Smooth muscle cell (in vitro differentiated cells): ENCODE measurements at regions not wholly inside any gene's neighbourhood (a gene's known extent, or its start where the extent isn't known, plus 50 kb on each side); places are given as distances from the start of the nearest gene placed in this dataset.

Experiments used
- DNase-seq: peaks from one replicate; lab custom pipeline; 2025; ENCODE audit not compliant: unreplicated experiment; lab: John Stamatoyannopoulos, UW
- H2AFZ ChIP-seq: fragments of 200-600 bp; sonication (generic); 2 replicates; pipeline ENCODE4 v1.6.0; 2016; ENCODE audit warnings: antibody characterized with exemption, low read depth, mild to moderate bottlenecking
- H3F3A ChIP-seq: fragments of 200-600 bp; sonication (generic); 2 replicates; pipeline ENCODE4 v1.6.0; 2017; ENCODE audit warnings: antibody characterized with exemption, low read depth
- H3K27ac ChIP-seq: fragments of 200-600 bp; sonication (generic); 2 replicates; pipeline ENCODE4 v1.5.1; 2016; ENCODE audit warnings: low read depth, mild to moderate bottlenecking
- H3K27me3 ChIP-seq: fragments of 200-600 bp; sonication (generic); 2 replicates; pipeline ENCODE4 v1.6.1; 2016; ENCODE audit warnings: low read depth, mild to moderate bottlenecking
- H3K36me3 ChIP-seq: fragments of 200-600 bp; sonication (generic); 2 replicates; pipeline ENCODE4 v1.5.1; 2016; ENCODE audit warnings: low read depth
- H3K4me1 ChIP-seq: fragments of 200-600 bp; sonication (generic); 2 replicates; pipeline ENCODE4 v1.5.1; 2016; ENCODE audit warnings: low read depth
- H3K4me2 ChIP-seq: fragments of 200-600 bp; sonication (generic); 2 replicates; pipeline ENCODE4 v1.6.0; 2016; ENCODE audit warnings: mild to moderate bottlenecking
- H3K4me3 ChIP-seq: fragments of 200-600 bp; sonication (generic); 2 replicates; pipeline ENCODE4 v1.5.1; 2016; ENCODE audit warnings: mild to moderate bottlenecking
- H3K79me2 ChIP-seq: fragments of 200-600 bp; sonication (generic); 2 replicates; pipeline ENCODE4 v1.6.0; 2016; ENCODE audit warnings: low read depth, mild to moderate bottlenecking
- H3K9ac ChIP-seq: fragments of 200-600 bp; sonication (generic); 2 replicates; pipeline ENCODE4 v1.6.0; 2016; ENCODE audit warnings: low read depth
- H3K9me3 ChIP-seq: fragments of 200-600 bp; sonication (generic); replicated peaks from 2 replicates; pipeline ENCODE4 v1.5.1; 2016; ENCODE audit warnings: low read depth
- H4K20me1 ChIP-seq: fragments of 200-600 bp; sonication (generic); 2 replicates; pipeline ENCODE4 v1.6.0; 2016; ENCODE audit warnings: low read depth
- CTCF ChIP-seq: fragments of 200-600 bp; sonication (generic); IDR thresholded peaks from 2 replicates; pipeline ENCODE4 v1.5.1; 2017; ENCODE audit warnings: borderline replicate concordance, mild to moderate bottlenecking, antibody characterized with exemption; ENCODE audit not compliant: insufficient read depth, poor library complexity, severe bottlenecking
- WGBS: methylation state at CpG from one replicate; pipeline ENCODE4 v1.1.7; 2016; ENCODE audit warnings: low lambda C conversion rate; 5-methylcytosine and 5-hydroxymethylcytosine counted together

DNA sequence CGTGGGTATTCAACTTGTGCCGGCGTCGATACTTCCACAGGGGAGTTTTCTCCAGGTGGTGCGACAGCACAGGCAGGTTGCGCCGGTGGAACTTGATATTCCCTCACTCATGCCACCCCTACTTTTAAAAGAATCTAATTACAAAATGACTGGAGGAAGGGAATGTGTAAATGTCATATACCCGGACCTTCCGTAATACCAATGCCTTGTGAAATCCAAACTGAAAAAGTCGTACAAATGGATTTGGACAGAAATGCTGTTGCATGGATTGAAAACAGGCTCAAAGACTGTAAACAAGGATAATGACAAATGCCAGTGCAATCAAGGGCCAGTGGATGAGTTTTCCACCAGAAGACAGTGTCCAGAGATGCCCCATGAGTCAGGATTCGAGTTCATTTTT is 235.3 kb upstream of the USP25 start:
- 82% methylated on average over 11 of the region's 11 CpGs for WGBS
- no peak overlapping the region for H3K4me3 ChIP-seq

GRCh38 chr21:15495965-15496364 is 233.8 kb upstream of the USP25 start:
- no peaks in the 10 kb centered on the region for H3K79me2 ChIP-seq
- H3K9ac ChIP-seq = no peak overlapping the region
- no peaks in the 10 kb centered on the region for H3K4me1 ChIP-seq
- no peaks in the 10 kb centered on the region for H4K20me1 ChIP-seq
- H2AFZ ChIP-seq = no peak overlapping the region
- no peak overlapping the region for H3K27ac ChIP-seq
- no peaks in the 10 kb centered on the region for H3K9me3 ChIP-seq
- H3K4me3 ChIP-seq = no peak overlapping the region
- no peak for TF ChIP-seq CTCF
- no peaks in the 10 kb centered on the region for H3F3A ChIP-seq
- 54% methylated on average over 3 of the region's 3 CpGs for WGBS
- no peak overlapping the region for H3K4me2 ChIP-seq
- DNase-seq = no peak
- no peaks in the 10 kb centered on the region for H3K36me3 ChIP-seq
- no peaks in the 10 kb centered on the region for H3K27me3 ChIP-seq

More for the DNA sequence above, 235.3 kb upstream of the USP25 start:
- H3K36me3 ChIP-seq = no peaks in the 10 kb centered on the region
- no peaks in the 10 kb centered on the region for H3K27me3 ChIP-seq
- no peak overlapping the region for H2AFZ ChIP-seq
- no peak overlapping the region for H3K4me2 ChIP-seq
- no peak overlapping the region for H3K27ac ChIP-seq
- H3K9ac ChIP-seq = no peak overlapping the region
- H3K4me1 ChIP-seq = no peaks in the 10 kb centered on the region
- no peaks in the 10 kb centered on the region for H4K20me1 ChIP-seq
- H3K9me3 ChIP-seq = no peaks in the 10 kb centered on the region
- TF ChIP-seq CTCF = no peak
- H3F3A ChIP-seq = no peaks in the 10 kb centered on the region
- no peaks in the 10 kb centered on the region for H3K79me2 ChIP-seq
- no peak for DNase-seq

DNA sequence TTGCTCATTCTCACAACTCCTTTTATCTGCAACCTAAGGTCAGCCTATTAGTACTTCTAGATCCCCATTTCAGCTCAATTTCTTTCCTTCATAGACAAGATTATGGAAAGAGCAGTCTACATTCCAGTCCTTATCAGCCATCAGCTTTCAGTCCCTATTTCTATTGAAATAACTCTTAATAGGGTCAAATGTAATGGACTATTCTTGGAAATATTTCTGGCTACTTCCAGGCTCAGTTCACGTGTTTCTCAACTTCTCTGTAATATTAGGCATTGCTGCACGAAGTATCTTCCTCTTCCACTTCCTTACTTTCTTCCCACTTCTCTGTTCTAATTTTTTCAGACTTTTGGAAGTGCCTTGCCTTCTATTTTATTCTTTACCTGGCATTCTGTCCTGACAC is 232.9 kb upstream of the USP25 start:
- no peak for DNase-seq
- WGBS = 90% methylated on average over 2 of the region's 2 CpGs
- no peaks in the 10 kb centered on the region for H3K9me3 ChIP-seq

GRCh38 chr21:15498455-15498854 is 231.3 kb upstream of the USP25 start:
- Histone ChIP-seq H3K36me3 (no peaks in the 10 kb centered on the region), H3F3A (no peaks in the 10 kb centered on the region), H3K9ac (no peak overlapping the region), H3K4me3 (no peak overlapping the region), H3K4me1 (no peaks in the 10 kb centered on the region), H3K27me3 (no peaks in the 10 kb centered on the region), H3K9me3 (no peaks in the 10 kb centered on the region), H3K79me2 (no peaks in the 10 kb centered on the region), H4K20me1 (no peaks in the 10 kb centered on the region), H2AFZ (no peak overlapping the region), H3K27ac (no peak overlapping the region), H3K4me2 (no peak overlapping the region)
- TF ChIP-seq CTCF = no peak
- no peak for DNase-seq

More for the DNA sequence above, 232.9 kb upstream of the USP25 start:
- H3K27me3 ChIP-seq = no peaks in the 10 kb centered on the region
- no peak overlapping the region for H2AFZ ChIP-seq
- no peaks in the 10 kb centered on the region for H4K20me1 ChIP-seq
- no peaks in the 10 kb centered on the region for H3K79me2 ChIP-seq
- no peak overlapping the region for H3K27ac ChIP-seq
- H3K4me3 ChIP-seq = no peak overlapping the region
- no peak overlapping the region for H3K4me2 ChIP-seq
- no peak overlapping the region for H3K9ac ChIP-seq
- H3K4me1 ChIP-seq = no peaks in the 10 kb centered on the region
- H3K36me3 ChIP-seq = no peaks in the 10 kb centered on the region
- H3F3A ChIP-seq = no peaks in the 10 kb centered on the region
- no peak for TF ChIP-seq CTCF
